ENCODE measurements at regions not wholly inside any gene's neighbourhood (a gene's known extent, or its start where the extent isn't known, plus 50 kb on each side); places are given as distances from the start of the nearest gene placed in this dataset.

GRCh38 chrX:104329731-104330130 is 75.0 kb upstream of the ESX1 start (continued):
- TF ChIP-seq HMGXB4 (CRISPR knock-in tag; IDR thresholded peaks at IDR 0.05), result no peak
- TF ChIP-seq TCF7 (CRISPR knock-in tag; IDR thresholded peaks at IDR 0.05; ENCODE audit: low read depth), result no peak
- TF ChIP-seq MYBL2 (CRISPR knock-in tag; IDR thresholded peaks at IDR 0.05), result no peak
- TF ChIP-seq GRHL2 (CRISPR knock-in tag; IDR thresholded peaks at IDR 0.05; ENCODE audit: insufficient replicate concordance, severe bottlenecking), result no peak
- TF ChIP-seq PRRX2 (CRISPR knock-in tag; IDR thresholded peaks at IDR 0.05), result no peak

DNA sequence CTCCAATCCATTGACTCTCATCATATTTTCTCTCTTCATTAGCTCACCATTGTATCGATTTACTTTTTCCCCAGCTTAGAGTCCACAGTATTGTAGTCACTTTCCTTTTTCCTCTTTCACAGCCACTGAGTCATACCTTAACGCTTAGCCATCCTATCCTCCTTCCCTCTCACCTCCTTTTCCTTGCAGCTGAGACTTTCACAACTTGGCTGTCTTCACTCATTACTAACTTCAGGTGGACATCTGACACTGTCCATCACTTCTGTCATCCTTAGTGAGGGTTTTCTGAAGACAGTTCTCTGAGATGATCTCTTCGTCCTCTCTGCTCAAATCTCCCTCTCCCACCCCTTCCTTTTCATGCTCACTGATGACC is 70.5 kb upstream of the ESX1 start:
- Mint-ChIP-seq H3K9me3 (no peaks in the 10 kb centered on the region), H3K4me1 (no peaks in the 10 kb centered on the region), H3K27me3 (ENCODE audit: low read depth) (peaks cover 2% of the 10 kb centered on the region; the same call in 1 of the 2 replicates), H3K36me3 (no peaks in the 10 kb centered on the region), H3K27ac (no peak overlapping the region), H3K4me3 (no peak overlapping the region)
- ChIA-PET POLR2A (no interaction called here), CTCF (no interaction called here)
- ATAC-seq (no peak), DNase-seq (ENCODE audit: low spot score) (no peak)
- TF ChIP-seq, protein P1, sequence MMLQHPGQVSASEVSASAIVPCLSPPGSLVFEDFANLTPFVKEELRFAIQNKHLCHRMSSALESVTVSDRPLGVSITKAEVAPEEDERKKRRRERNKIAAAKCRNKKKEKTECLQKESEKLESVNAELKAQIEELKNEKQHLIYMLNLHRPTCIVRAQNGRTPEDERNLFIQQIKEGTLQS (CRISPR knock-in tag; conservative IDR thresholded peaks at IDR 0.05), result no peak
- no peak for TF ChIP-seq ZNF396 (CRISPR knock-in tag; IDR thresholded peaks at IDR 0.05; ENCODE audit: borderline replicate concordance)
- TF ChIP-seq TEAD1 (CRISPR knock-in tag; IDR thresholded peaks at IDR 0.05), result no peak
- no peak for TF ChIP-seq E2F1 (CRISPR knock-in tag; IDR thresholded peaks at IDR 0.05)

GRCh38 chrX:104324461-104325212 is 69.9 kb upstream of the ESX1 start:
- ChIA-PET POLR2A (no interaction called here), CTCF (no interaction called here)
- DNase-seq (ENCODE audit: low spot score) (no peak), ATAC-seq (no peak)
- no peak overlapping the region for H3K4me3 Mint-ChIP-seq
- H3K4me1 Mint-ChIP-seq, result no peaks in the 10 kb centered on the region
- TF ChIP-seq TP53 (CRISPR knock-in tag; IDR thresholded peaks at IDR 0.05) (no peak), HMGXB4 (CRISPR knock-in tag; IDR thresholded peaks at IDR 0.05) (no peak), ZNF423 (CRISPR knock-in tag; IDR thresholded peaks at IDR 0.05) (no peak), CDX4 (CRISPR knock-in tag; IDR thresholded peaks at IDR 0.05; ENCODE audit: borderline replicate concordance) (no peak), CREM (CRISPR knock-in tag; IDR thresholded peaks at IDR 0.05) (no peak), ZNF121 (CRISPR knock-in tag; IDR thresholded peaks at IDR 0.05) (no peak), RELA (CRISPR knock-in tag; IDR thresholded peaks at IDR 0.05; ENCODE audit: borderline replicate concordance) (no peak), ETV6 (CRISPR knock-in tag; IDR thresholded peaks at IDR 0.05) (no peak), E2F4 (CRISPR knock-in tag; IDR thresholded peaks at IDR 0.05; ENCODE audit: borderline replicate concordance, low read depth) (no peak)
- TF ChIP-seq, protein P2, sequence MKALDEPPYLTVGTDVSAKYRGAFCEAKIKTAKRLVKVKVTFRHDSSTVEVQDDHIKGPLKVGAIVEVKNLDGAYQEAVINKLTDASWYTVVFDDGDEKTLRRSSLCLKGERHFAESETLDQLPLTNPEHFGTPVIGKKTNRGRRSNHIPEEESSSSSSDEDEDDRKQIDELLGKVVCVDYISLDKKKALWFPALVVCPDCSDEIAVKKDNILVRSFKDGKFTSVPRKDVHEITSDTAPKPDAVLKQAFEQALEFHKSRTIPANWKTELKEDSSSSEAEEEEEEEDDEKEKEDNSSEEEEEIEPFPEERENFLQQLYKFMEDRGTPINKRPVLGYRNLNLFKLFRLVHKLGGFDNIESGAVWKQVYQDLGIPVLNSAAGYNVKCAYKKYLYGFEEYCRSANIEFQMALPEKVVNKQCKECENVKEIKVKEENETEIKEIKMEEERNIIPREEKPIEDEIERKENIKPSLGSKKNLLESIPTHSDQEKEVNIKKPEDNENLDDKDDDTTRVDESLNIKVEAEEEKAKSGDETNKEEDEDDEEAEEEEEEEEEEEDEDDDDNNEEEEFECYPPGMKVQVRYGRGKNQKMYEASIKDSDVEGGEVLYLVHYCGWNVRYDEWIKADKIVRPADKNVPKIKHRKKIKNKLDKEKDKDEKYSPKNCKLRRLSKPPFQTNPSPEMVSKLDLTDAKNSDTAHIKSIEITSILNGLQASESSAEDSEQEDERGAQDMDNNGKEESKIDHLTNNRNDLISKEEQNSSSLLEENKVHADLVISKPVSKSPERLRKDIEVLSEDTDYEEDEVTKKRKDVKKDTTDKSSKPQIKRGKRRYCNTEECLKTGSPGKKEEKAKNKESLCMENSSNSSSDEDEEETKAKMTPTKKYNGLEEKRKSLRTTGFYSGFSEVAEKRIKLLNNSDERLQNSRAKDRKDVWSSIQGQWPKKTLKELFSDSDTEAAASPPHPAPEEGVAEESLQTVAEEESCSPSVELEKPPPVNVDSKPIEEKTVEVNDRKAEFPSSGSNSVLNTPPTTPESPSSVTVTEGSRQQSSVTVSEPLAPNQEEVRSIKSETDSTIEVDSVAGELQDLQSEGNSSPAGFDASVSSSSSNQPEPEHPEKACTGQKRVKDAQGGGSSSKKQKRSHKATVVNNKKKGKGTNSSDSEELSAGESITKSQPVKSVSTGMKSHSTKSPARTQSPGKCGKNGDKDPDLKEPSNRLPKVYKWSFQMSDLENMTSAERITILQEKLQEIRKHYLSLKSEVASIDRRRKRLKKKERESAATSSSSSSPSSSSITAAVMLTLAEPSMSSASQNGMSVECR (CRISPR knock-in tag; IDR thresholded peaks at IDR 0.05; ENCODE audit: borderline replicate concordance), result no peak
- H3K36me3 Mint-ChIP-seq, result no peaks in the 10 kb centered on the region
- peaks cover 2% of the 10 kb centered on the region; the same call in 1 of the 2 replicates for H3K27me3 Mint-ChIP-seq (ENCODE audit: low read depth)
- H3K9me3 Mint-ChIP-seq, result no peaks in the 10 kb centered on the region
- no peak overlapping the region for H3K27ac Mint-ChIP-seq
